NCI-H2029 treated with DMSO at 0.1 percent for 48 hours (cell line): ENCODE measurements at regions not wholly inside any gene's neighbourhood (a gene's known extent, or its start where the extent isn't known, plus 50 kb on each side); places are given as distances from the start of the nearest gene placed in this dataset.

Experiments used
- DNase-seq: peaks from one replicate; lab custom pipeline; 2025; lab: John Stamatoyannopoulos, UW

- DNase-seq = no peak
Observed at GRCh38 chr3:159818997-159819500, 169.6 kb upstream of the IL12A start.

GRCh38 chr3:159819676-159820075, 169.0 kb upstream of the IL12A start:
- DNase-seq = no peak

GRCh38 chr3:159821110-159821509, 167.5 kb upstream of the IL12A start:
- no peak for DNase-seq

- no peak for DNase-seq
Observed at GRCh38 chr3:159821736-159822135, 166.9 kb upstream of the IL12A start.

GRCh38 chr3:159823780-159824179, 164.9 kb upstream of the IL12A start:
- DNase-seq = no peak

- no peak for DNase-seq
Observed at GRCh38 chr3:159824333-159824732, 164.3 kb upstream of the IL12A start.

GRCh38 chr3:159825216-159825854, 163.3 kb upstream of the IL12A start:
- no peak for DNase-seq

- DNase-seq = peak; percentile 70
Observed at GRCh38 chr3:159828542-159828943, 160.1 kb upstream of the IL12A start.

- no peak for DNase-seq
Observed at GRCh38 chr3:159829056-159829455, 159.6 kb upstream of the IL12A start.

- DNase-seq = peak; percentile 31
Observed at GRCh38 chr3:159829539-159830227, 159.0 kb upstream of the IL12A start.

- DNase-seq = no peak
Observed at GRCh38 chr3:159830523-159831154, 158.0 kb upstream of the IL12A start.

- no peak for DNase-seq
Observed at GRCh38 chr3:159831466-159831865, 157.2 kb upstream of the IL12A start.

- DNase-seq = no peak
Observed at GRCh38 chr3:159832024-159832423, 156.6 kb upstream of the IL12A start.

GRCh38 chr3:159835126-159835525, 153.5 kb upstream of the IL12A start:
- DNase-seq = no peak

- no peak for DNase-seq
Observed at GRCh38 chr3:159837725-159838124, 150.9 kb upstream of the IL12A start.

- no peak for DNase-seq
Observed at GRCh38 chr3:159838938-159839337, 149.7 kb upstream of the IL12A start.

GRCh38 chr3:159839561-159840379, 148.9 kb upstream of the IL12A start, which contains the start of gene SCHIP1:
SCHIP1 (plus strand) TSS chr3:159839861.
- DNase-seq = no peak

- DNase-seq = no peak
Observed at GRCh38 chr3:159840703-159841299, 147.8 kb upstream of the IL12A start.

- DNase-seq = no peak
Observed at GRCh38 chr3:159841766-159842165, 146.9 kb upstream of the IL12A start.

- DNase-seq = no peak
Observed at GRCh38 chr3:159843840-159844730, 144.6 kb upstream of the IL12A start.

- DNase-seq = no peak
Observed at GRCh38 chr3:159844801-159845261, 143.8 kb upstream of the IL12A start.
